CD14-positive monocyte (primary cell): ENCODE measurements at regions not wholly inside any gene's neighbourhood (a gene's known extent, or its start where the extent isn't known, plus 50 kb on each side); places are given as distances from the start of the nearest gene placed in this dataset.

ENCODE experiments used
- DNase-seq, 3 donors: peaks; one replicate each; pipeline ENCODE4 v3.0.0-alpha.2; 2011 to 2022
- H2AFZ ChIP-seq: 2 replicates; pipeline ENCODE4 v1.6.0; 2012; ENCODE audit warnings: mild to moderate bottlenecking, low read depth, low read length, inconsistent platforms; ENCODE audit not compliant: insufficient read depth, poor library complexity, severe bottlenecking
- H3K27ac ChIP-seq, 2 donors: 1 replicate in 1 of 2; 2 replicates in 1 of 2; pipeline ENCODE4 v1.5.1; 2012 to 2013; ENCODE audit warnings: low read length in 2 of 2, control low read depth in 1 of 2, inconsistent platforms in 1 of 2, low read depth in 1 of 2, mild to moderate bottlenecking in 1 of 2
- H3K27me3 ChIP-seq, 2 donors: one replicate each; pipeline versions ENCODE4 v1.6.0 to v1.6.1; 2011 to 2013; ENCODE audit warnings: low read length in 2 of 2; ENCODE audit not compliant: control insufficient read depth in 2 of 2, insufficient read depth in 2 of 2
- H3K36me3 ChIP-seq, 2 donors: replicated peaks in 1 of 2; 1 replicate in 1 of 2; 2 replicates in 1 of 2; pipeline versions ENCODE4 v1.5.1 to v1.6.1; 2012 to 2013; ENCODE audit warnings: low read length in 2 of 2, control low read depth in 1 of 2, inconsistent platforms in 1 of 2, mild to moderate bottlenecking in 1 of 2; ENCODE audit not compliant: insufficient read depth in 2 of 2, control insufficient read depth in 1 of 2
- H3K4me1 ChIP-seq, 2 donors: 1 replicate in 1 of 2; 2 replicates in 1 of 2; pipeline versions ENCODE4 v1.5.1 to v1.6.1; 2012 to 2013; ENCODE audit warnings: low read length in 2 of 2, control low read depth in 1 of 2, inconsistent platforms in 1 of 2, mild to moderate bottlenecking in 1 of 2, moderate library complexity in 1 of 2; ENCODE audit not compliant: insufficient read depth in 2 of 2, control insufficient read depth in 1 of 2
- H3K4me2 ChIP-seq: replicated peaks from 2 replicates; pipeline ENCODE3; 2012; ENCODE audit warnings: low read length, moderate library complexity, mild to moderate bottlenecking; ENCODE audit not compliant: poor library complexity, severe bottlenecking; ENCODE audit errors: extremely low read depth
- H3K4me3 ChIP-seq, 3 experiments: fragments of 200-600 bp in 1 of 3; sonication (generic) in 1 of 3; replicated peaks in 1 of 3; 1 replicate in 2 of 3; 2 replicates in 1 of 3; pipeline ENCODE4 v1.5.1; 2011 to 2013; ENCODE audit warnings: low read length in 3 of 3, mild to moderate bottlenecking in 3 of 3, control low read depth in 2 of 3, low read depth in 2 of 3, inconsistent platforms in 1 of 3, moderate library complexity in 1 of 3
- H3K79me2 ChIP-seq: 2 replicates; pipeline ENCODE4 v1.6.0; 2012; ENCODE audit warnings: mild to moderate bottlenecking, control low read depth, inconsistent platforms, low read length, moderate library complexity; ENCODE audit not compliant: insufficient read depth
- H3K9ac ChIP-seq: 2 replicates; pipeline ENCODE4 v1.6.0; 2017; ENCODE audit warnings: low read length, mild to moderate bottlenecking; ENCODE audit not compliant: insufficient read depth, poor library complexity, severe bottlenecking
- H3K9me3 ChIP-seq, 2 donors: replicated peaks in 1 of 2; 1 replicate in 1 of 2; 2 replicates in 1 of 2; pipeline versions ENCODE4 v1.5.1 to v1.6.1; 2012 to 2013; ENCODE audit warnings: low read length in 2 of 2, control low read depth in 1 of 2; ENCODE audit not compliant: control insufficient read depth in 1 of 2, insufficient read depth in 1 of 2
- H4K20me1 ChIP-seq: 2 replicates; pipeline ENCODE4 v1.6.0; 2012; ENCODE audit warnings: mild to moderate bottlenecking, low read length, control low read depth, moderate library complexity; ENCODE audit not compliant: insufficient read depth
- H3K27ac Mint-ChIP-seq, 7 donors: one replicate each; pipeline ENCODE4 v1.8.0; 2020; ENCODE audit warnings: mild to moderate bottlenecking in 7 of 7, mixed read lengths in 7 of 7, moderate library complexity in 6 of 7, inconsistent platforms in 2 of 7
- H3K27me3 Mint-ChIP-seq, 3 donors: one replicate each; pipeline ENCODE4 v1.8.0; 2021 to 2022; ENCODE audit warnings: low read depth in 3 of 3, mild to moderate bottlenecking in 3 of 3, mixed read lengths in 3 of 3, moderate library complexity in 3 of 3, inconsistent platforms in 1 of 3
- H3K36me3 Mint-ChIP-seq, 2 donors: one replicate each; pipeline ENCODE4 v1.8.0; 2020; ENCODE audit warnings: mixed read lengths in 2 of 2, inconsistent platforms in 1 of 2, mild to moderate bottlenecking in 1 of 2
- H3K4me1 Mint-ChIP-seq: one replicate; pipeline ENCODE4 v1.8.0; 2020; ENCODE audit warnings: mild to moderate bottlenecking, mixed read lengths
- H3K4me3 Mint-ChIP-seq, 2 donors: one replicate each; pipeline ENCODE4 v1.8.0; 2020; ENCODE audit warnings: mild to moderate bottlenecking in 2 of 2, mixed read lengths in 2 of 2, moderate library complexity in 1 of 2
- H3K9me3 Mint-ChIP-seq, 7 donors: one replicate each; pipeline ENCODE4 v1.8.0; 2020 to 2022; ENCODE audit warnings: mixed read lengths in 7 of 7, mild to moderate bottlenecking in 6 of 7, moderate library complexity in 6 of 7, inconsistent platforms in 2 of 7
- CTCF ChIP-seq: fragments of 200-600 bp; IDR thresholded peaks from one replicate; pipeline ENCODE4 v1.8.0; 2022; ENCODE audit warnings: antibody characterized with exemption, mild to moderate bottlenecking
- WGBS: methylation state at CpG from one replicate; pipeline ENCODE4 v1.1.5; 2013; ENCODE audit warnings: missing lambda C conversion rate; ENCODE audit not compliant: insufficient coverage; 5-methylcytosine and 5-hydroxymethylcytosine counted together
- intact Hi-C, 2 donors: fragments of 100-400 bp; cut with micrococcal nuclease; formaldehyde crosslinking; loops; one replicate each; pipeline versions ENCODE4 v1.15.0 to v1.15.1; 2023

- no peak for TF ChIP-seq CTCF
- no peak overlapping the region for H3K27ac ChIP-seq
- peaks cover 2 to 12% (median 8%) of the 10 kb centered on the region in 7 donors for H3K9me3 Mint-ChIP-seq
- H3K9ac ChIP-seq, result no peak overlapping the region
- H3K9me3 ChIP-seq, result no peaks in the 10 kb centered on the region
- no peak overlapping the region for H3K4me3 Mint-ChIP-seq
- no peaks in the 10 kb centered on the region for H3K79me2 ChIP-seq
- H3K4me3 ChIP-seq, result no peak overlapping the region
- H3K27ac Mint-ChIP-seq, result no peak overlapping the region
- WGBS, result 52% methylated on average over 2 of the region's 3 CpGs
- H4K20me1 ChIP-seq, result no peaks in the 10 kb centered on the region
- H3K36me3 ChIP-seq, result no peaks in the 10 kb centered on the region
- no peak overlapping the region for H3K4me2 ChIP-seq
- H3K27me3 ChIP-seq, result peaks cover 0 to 2% of the 10 kb centered on the region in 2 donors
- no peaks in the 10 kb centered on the region for H3K36me3 Mint-ChIP-seq
- DNase-seq, result no peak
- H3K4me1 ChIP-seq, result no peaks in the 10 kb centered on the region
- peaks cover 0 to 5% (median 2%) of the 10 kb centered on the region in 3 donors for H3K27me3 Mint-ChIP-seq
- intact Hi-C loops, result no loop called here
- no peaks in the 10 kb centered on the region for H3K4me1 Mint-ChIP-seq
- no peak overlapping the region for H2AFZ ChIP-seq
These were observed 125.3 kb downstream of the CCNG2 start for GRCh38 chr4:77282305-77282704.

- H3K27ac Mint-ChIP-seq, result no peak overlapping the region
- H3K36me3 Mint-ChIP-seq, result no peaks in the 10 kb centered on the region
- intact Hi-C loops, result no loop called here
- H3K27me3 ChIP-seq, result peaks cover 0 to 2% of the 10 kb centered on the region in 2 donors
- no peak overlapping the region for H3K4me3 Mint-ChIP-seq
- no peak overlapping the region for H3K4me3 ChIP-seq
- no peak for TF ChIP-seq CTCF
- H3K9ac ChIP-seq, result no peak overlapping the region
- H2AFZ ChIP-seq, result no peak overlapping the region
- H3K4me1 Mint-ChIP-seq, result no peaks in the 10 kb centered on the region
- no peaks in the 10 kb centered on the region for H3K9me3 ChIP-seq
- H3K79me2 ChIP-seq, result no peaks in the 10 kb centered on the region
- no peak overlapping the region for H3K27ac ChIP-seq
- H3K9me3 Mint-ChIP-seq, result peaks cover 2 to 13% (median 8%) of the 10 kb centered on the region in 7 donors
- H3K4me2 ChIP-seq, result no peak overlapping the region
- H4K20me1 ChIP-seq, result no peaks in the 10 kb centered on the region
- DNase-seq, result no peak
- no peaks in the 10 kb centered on the region for H3K36me3 ChIP-seq
- H3K27me3 Mint-ChIP-seq, result peaks cover 0 to 5% (median 2%) of the 10 kb centered on the region in 3 donors
- 79% methylated on average over 2 of the region's 2 CpGs for WGBS
- H3K4me1 ChIP-seq, result no peaks in the 10 kb centered on the region
These were observed 127.0 kb downstream of the CCNG2 start for GRCh38 chr4:77284036-77284435.
